Medulla oblongata (tissue), 1 donor: ENCODE measurements at regions not wholly inside any gene's neighbourhood (a gene's known extent, or its start where the extent isn't known, plus 50 kb on each side); places are given as distances from the start of the nearest gene placed in this dataset.

Experiments used
- DNase-seq: peaks from one replicate; pipeline ENCODE4 v3.0.0-alpha.2; 2015; ENCODE audit errors: extremely low spot score

DNA sequence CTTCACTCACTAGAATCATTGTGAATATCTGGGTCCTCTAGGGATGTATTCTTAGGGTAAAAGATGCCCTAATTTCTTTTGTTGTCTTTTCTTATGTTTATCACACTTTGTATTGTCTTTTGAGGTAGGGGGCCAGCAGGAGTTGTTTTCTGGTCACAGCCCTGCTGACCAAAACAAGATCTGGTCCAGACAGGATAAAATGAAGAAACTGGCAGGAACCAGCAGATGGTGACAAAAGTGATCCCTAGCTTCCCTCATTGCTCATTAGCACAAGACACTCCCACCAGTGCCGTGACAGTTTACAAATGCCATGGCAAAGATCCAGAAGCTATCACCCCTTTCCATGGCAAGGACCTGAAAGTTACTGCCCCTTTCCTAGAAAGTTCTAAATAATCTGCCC, 81.7 kb upstream of the CCDC85A start:
- no peak for DNase-seq

DNA sequence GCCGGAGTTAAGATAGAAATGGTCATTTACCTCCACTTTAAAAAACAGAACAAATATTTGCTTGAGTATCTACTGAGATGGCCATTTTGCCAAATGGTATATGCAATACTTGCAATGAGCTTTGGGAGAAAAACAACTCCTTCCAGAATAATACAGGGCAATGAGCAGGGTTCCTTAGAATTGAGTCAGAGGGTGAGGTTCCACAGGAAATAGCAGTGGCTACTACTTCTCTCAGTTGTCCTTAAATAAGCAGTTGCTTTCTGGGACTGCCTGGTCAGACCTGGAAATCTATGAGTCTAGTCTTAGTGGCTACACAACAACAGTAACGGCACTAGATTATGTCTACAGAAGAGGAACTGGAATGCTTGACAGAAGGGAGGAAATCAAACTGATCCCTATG, 80.9 kb upstream of the CCDC85A start:
- DNase-seq, result no peak

DNA sequence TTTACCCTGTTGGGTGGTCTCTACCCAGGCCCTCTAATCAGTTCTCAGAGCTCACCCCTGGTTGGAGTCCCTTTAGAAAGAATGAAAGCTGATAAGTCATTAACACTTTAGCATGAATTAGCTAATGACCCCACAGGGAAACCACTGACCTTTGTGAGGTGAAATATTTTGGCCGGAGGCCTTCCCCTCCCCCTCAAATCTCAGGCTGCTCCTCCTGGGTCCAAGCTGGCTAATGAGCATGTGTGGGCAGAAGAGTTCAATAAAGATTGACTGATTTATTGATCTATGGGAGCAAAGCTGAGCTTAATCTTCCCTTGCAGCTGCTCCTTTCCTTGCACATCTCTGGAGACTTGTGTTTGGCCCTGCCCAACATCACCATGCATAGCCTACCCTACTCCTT, 78.8 kb upstream of the CCDC85A start:
- no peak for DNase-seq

DNA sequence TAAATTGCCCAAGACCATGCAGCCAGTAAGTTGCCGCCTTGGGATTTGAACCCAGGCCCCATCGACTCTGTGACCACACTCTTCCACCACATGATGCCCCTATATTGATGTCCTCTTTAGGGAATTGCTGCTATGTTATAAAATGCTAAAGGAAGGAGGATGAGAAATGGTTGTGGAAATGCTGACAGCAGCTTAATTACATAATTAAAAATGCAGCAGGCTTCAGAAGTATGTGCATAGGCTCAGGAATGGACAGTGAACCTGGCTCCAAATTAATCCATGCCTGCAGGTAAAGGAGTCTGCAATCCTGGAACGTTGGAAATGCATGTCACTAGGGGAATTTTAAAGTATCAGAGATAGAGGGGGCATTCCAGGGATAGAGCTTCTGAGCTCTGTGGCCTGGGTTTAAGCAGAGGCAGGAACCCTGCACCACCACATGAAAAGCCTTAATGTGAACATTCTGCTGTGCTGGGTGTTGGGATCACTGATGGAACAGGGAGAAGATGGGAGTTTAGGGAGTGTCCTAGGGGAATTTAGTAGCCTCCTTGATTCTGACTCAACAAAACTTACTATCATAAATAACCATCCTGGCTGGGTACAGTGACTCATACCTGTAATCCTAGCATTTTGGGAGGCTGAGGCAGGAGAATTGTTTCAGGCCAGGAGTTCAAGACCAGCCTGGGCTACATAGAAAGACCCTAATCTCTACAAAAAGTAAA, 76.1 kb upstream of the CCDC85A start:
- no peak for DNase-seq

DNA sequence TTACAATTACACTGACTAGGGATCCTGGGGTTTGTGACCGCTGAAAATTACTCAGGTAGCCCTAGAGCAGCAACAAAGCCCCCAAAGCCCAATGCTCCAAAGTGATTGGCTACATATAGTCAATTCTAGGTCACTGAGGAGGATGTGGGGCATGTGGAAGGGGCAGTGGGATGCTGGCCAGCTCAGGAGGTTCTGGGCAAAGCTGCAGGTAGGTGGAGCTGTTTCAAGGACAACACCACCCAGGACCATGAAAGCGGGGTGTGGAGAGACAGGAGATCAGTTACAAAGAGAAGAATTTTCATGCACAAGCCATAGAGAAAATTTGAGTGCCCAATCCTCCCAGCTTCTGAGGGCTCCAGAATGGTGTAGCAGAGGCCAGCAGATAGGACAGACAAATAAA, 75.0 kb upstream of the CCDC85A start:
- no peak for DNase-seq

DNA sequence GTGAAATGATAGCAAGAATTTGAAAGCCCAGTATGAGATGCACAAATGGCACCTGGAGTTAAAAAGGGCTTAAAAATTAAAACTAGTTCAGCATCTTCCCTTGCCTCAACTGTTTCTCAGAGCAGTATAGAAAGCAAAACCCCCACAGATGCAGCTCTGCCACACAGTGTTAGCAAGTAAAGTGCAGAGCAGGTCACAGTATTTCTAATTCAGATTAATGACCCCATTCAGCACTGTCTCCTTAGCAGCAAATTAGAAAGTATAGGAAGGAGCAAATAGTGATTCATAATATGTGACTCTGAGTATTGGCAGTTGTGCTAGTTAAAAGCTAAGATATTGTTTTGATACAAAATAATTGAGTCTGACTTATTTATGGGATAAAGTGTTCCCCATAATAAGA, 73.8 kb upstream of the CCDC85A start:
- DNase-seq, result no peak

- DNase-seq, result no peak
Observed at GRCh38 chr2:56113382-56113975, 70.3 kb upstream of the CCDC85A start.

- DNase-seq, result no peak
Observed at GRCh38 chr2:56117764-56118163, 66.0 kb upstream of the CCDC85A start.

DNA sequence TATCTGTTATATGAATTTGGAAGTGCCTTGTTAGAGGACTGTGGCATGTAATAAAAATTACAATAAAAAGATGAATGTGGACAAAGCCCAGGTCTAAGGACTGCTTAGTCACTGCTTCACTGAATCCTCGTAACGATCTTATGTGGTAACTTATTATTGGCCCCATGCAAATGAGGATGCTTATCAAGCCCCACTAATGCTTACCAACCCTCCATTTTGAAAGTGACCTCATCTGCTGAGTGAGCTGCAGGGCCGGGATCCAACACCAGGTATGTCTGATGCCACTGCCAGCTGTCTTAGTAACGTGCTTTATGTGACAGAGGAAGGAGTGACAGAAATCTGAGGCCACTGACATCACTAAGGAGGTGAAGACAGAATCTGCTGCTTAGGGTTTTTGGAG, 65.3 kb upstream of the CCDC85A start:
- DNase-seq, result no peak

- DNase-seq, result no peak
Observed at GRCh38 chr2:56121995-56122394, 61.8 kb upstream of the CCDC85A start.

- no peak for DNase-seq
Observed at GRCh38 chr2:56123538-56123937, 60.3 kb upstream of the CCDC85A start.

DNA sequence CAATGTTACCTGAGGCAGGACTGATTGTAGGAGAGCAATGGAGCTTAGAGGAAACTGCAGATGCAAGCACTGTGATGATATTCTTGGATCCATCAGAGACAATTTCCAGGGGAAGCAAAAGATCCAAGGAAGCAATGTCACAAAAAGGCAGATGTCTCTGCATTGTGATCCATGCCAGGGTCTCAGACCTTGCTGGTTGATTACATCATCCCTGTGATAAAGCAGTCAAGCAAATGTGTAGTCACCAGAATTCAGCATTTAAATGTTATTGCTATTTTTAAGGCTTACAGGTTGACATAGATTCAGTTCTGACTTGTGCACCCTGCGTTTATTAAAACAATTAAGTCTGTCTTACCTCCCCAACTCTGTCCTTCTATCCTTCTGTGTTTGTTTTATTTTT, 56.8 kb upstream of the CCDC85A start:
- no peak for DNase-seq

GRCh38 chr2:56127463-56128152, 56.2 kb upstream of the CCDC85A start:
- DNase-seq, result peak; percentile 19

DNA sequence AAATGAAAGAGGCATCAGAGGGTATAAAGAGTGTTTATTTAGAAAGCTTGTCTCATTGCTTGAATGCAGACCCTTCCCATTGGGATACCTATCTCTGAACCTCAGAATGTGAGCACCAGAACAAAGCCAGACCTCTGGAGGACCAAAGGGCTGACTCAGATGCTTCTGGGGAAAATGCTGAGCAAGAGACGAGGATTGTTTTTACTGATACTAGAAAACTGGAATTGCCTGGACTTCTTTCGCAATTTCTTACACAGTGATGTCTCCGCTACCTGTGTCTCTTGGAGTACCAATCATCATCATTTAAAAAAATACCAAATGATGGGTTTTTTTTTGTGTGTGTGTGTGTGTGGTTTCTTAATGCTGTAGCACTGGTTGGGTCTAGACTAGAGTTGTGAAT, 55.6 kb upstream of the CCDC85A start:
- DNase-seq, result no peak

DNA sequence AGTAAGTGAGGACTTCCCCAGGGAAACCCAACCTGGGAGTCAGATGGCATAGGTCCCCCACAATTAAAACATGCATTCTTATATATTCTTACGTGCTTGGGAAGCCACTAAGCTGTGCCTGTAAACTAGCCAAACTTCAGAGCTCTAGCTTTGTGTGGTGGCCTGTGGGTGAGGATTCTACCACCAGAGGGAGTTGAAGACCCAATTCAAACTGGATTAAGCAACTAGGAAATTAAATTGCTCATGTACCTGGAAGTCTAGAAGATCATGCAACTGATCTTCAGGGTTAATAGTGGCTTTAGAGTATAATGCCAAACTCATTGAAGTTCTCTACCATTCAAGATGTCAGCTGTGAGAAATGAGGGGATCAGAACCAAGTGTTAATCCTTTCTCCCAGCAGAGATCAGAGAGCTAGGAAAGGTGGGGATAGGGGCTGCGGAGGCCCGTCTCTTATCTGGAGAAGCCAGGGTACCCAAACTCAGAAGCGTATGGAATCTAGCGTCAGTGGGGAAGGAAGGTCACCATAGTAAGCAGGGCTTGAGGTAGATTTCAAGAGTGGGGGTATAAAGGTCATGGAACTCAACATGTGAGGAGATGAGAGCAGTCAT, 53.2 kb upstream of the CCDC85A start:
- DNase-seq, result peak; percentile 44

GRCh38 chr2:56132138-56132537, 51.7 kb upstream of the CCDC85A start:
- peak; percentile 79 for DNase-seq

GRCh38 chr2:56133441-56133840, 50.3 kb upstream of the CCDC85A start:
- DNase-seq, result no peak

GRCh38 chr2:56133931-56134629, 49.7 kb upstream of the CCDC85A start:
- no peak for DNase-seq
